HG03521 (cell line): ENCODE measurements at regions not wholly inside any gene's neighbourhood (a gene's known extent, or its start where the extent isn't known, plus 50 kb on each side); places are given as distances from the start of the nearest gene placed in this dataset.

Experiments
- ATAC-seq: cut with Tn5 transposase; IDR thresholded peaks from one replicate; pipeline ENCODE4 v1.9.1; 2021; ENCODE audit warnings: mild to moderate bottlenecking, moderate library complexity; ENCODE audit not compliant: unreplicated experiment

DNA sequence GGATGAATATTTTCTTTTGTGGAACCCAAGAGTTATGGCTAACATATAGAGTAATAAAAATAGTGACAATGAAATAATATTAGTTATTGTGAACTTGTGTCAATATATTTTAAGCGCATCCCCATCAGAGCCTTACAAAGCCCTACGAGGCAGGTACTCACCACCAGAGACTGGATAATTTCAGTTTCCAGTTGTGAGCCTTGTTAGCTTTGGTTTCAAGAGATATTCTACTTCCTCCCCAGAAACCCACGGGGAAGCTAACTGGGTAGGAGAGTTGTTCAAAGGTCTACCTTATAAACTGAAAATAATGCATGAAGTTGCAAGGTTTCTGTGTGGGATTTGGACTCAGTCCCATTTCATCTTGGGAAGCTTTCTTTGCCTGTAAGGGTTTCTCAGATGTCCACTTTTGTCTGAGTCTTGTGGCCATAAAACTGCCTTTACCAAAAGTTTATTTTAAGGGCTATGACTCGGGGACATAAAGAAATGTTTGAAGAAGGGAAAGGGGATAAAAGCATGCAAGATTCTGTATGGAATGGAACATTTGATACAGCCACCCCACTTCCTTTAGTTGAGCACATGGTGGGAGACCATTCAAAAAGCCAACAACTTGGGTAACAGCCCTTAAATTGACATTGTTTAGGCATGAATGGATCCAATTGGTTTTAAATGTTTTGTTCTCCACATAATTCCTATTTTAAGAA is 57.4 kb upstream of the ANKRD55 start:
- ATAC-seq = no peak

- ATAC-seq = no peak
These were observed 56.5 kb upstream of the ANKRD55 start for GRCh38 chr5:56289602-56289987.

GRCh38 chr5:56288873-56289601 is 55.9 kb upstream of the ANKRD55 start:
- ATAC-seq = no peak

DNA sequence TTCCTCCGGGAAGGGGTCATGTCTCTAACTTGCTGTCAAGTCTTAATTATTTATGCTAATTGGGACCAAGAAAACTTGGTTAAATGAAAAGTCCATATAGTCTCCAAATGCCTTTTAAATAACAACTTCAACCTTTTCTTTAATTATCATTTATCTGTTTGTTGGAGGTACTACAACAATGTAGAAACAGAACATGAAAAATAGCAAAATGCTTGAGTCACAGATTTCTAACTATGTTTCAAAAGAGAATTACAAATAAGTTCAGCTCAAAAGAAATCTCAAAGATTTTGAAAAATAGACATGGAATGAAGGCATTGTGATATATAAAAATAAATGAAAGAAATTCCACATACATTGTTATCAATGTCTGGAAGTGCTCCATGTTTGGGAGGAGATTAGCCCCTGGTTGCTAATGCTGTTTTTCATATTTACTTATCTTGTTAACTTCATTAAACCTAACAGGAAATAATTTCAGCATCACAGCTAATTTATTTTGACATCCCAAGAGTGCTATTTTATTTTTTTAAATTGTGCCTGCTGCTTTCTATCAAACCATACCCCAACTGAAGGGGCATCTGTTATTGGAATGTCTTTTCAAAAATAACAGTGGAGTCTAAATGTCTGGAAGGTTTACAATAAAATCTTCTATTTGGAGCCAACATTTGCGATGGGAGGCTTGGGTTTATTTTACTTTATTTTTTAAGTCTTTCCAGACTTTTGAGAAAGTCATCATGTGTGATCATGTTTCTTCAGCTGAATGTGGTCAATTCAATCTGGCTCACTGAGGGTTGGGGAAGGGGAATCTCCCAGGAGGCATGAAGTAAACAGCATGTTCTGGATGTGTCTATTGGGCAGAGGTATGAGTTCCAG is 53.1 kb upstream of the ANKRD55 start:
- ATAC-seq = no peak

DNA sequence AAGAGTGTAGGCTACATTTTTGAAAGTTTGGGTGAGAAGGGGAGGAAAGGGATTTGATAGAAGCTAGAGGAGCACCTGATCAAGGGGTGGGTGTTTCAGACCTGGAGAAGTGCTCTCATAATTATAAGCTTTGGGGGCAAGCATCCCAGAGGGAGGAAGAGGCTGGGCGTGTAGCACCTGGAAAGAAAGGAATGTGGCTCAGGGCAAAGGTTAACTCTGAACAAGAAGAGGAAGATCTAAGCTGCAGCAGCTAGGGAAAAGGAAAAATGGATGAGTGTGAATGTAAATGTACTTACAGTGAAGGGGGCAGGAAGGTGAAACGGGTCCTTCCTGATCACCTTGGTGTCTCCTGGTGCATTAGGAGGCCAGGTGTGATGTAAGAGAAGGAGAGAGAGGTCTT is 49.8 kb upstream of the ANKRD55 start:
- no peak for ATAC-seq
